GM21528 (cell line): ENCODE measurements at regions not wholly inside any gene's neighbourhood (a gene's known extent, or its start where the extent isn't known, plus 50 kb on each side); places are given as distances from the start of the nearest gene placed in this dataset.
"Not testable (repeated sequence)": the region's sequence is repeated elsewhere in the genome, so short reads cannot be mapped to it uniquely, and the experiment has no call there.

ENCODE experiments used
- ATAC-seq: cut with Tn5 transposase; IDR thresholded peaks from one replicate; pipeline ENCODE4 v1.9.1; 2021; ENCODE audit warnings: mild to moderate bottlenecking, moderate library complexity; ENCODE audit not compliant: unreplicated experiment, low FRiP score

DNA sequence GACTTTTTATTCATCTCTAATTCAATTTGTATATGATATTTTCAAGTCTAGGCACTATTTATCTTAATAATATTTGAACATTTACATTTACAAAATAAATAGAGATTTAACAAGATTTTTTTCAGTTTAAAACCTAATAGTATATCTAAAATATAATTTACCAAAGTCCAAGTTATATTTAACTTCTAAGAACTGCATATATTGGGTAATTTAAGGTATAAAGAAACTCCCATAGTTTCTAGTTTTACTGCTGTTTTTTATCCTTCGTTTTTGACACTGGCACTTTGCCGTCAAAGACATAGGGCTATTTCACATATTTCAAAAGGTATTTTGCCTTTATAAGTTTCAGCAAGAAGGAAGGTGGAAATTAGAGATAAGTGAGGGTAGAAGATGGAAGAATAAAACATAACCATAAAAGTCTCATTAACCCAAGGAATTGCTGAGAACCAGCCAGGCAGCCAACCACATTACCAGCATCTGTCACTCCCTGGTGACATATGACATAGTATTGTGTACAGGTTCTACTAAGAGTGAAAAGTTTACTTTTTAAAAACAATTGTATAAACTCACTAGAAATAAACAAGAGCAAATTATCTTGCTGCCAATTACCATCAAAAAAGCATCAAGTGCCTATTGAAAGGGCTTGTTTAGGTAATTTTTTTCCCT lies 251.5 kb downstream of the NSUN3 start:
- ATAC-seq = no peak

DNA sequence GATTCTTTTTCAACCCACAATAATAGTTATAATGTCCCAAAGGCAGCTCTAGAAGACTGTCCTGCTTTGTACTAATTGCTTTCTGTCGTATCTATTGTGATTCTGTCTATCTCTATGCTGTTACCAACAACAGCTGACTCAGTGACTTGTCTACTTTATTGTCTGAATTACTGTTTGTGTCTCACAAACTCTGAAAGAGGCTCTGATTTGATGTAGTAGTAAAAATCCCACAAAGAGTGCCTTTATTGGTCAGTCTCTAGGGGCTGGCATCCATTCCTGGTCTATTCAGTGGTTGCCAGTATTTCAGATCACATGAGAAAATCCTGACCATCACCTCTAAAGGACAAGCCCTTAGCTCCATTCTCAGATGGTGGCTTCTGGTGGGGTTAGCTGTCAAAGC lies 254.2 kb downstream of the NSUN3 start:
- no peak for ATAC-seq

GRCh38 chr3:94323596-94323995 lies 260.7 kb downstream of the NSUN3 start:
- ATAC-seq = no peak

- ATAC-seq = no peak
These were observed 269.0 kb downstream of the NSUN3 start for GRCh38 chr3:94331831-94332230.

DNA sequence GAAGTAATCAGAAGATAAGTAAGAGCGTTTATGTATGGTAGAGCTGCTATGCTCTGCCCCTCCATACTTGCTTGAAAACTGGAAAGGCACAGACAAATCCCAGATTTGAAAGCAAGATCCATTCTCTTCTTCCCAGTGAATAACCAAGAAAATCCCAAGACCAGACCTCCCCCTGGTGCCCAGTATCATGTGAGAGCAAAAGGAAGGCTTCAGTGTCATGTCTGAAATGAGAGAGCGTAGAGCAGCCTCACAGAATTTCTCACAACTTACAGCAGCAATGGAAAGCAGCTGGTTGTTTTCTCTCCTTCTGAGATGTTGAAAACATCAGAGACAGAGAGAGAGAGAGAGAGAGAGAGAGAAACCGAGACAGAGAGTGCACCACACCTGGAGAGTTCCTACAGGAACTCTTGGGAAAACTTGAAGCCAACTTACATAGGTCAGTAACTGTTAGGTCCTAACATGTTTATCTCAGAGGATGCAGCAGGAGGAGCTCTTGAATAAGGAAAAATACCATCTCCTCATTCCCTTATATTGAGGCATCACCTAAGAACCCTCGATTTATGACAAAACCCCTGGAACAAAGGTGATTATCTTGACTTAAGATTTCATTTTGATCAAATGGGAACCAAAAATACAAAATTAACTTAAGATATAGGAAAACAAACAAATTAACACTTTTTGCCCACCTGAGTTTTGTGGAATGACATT lies 273.3 kb downstream of the NSUN3 start:
- ATAC-seq = no peak

- ATAC-seq = no peak
These were observed 282.2 kb downstream of the NSUN3 start for GRCh38 chr3:94345101-94345500.

DNA sequence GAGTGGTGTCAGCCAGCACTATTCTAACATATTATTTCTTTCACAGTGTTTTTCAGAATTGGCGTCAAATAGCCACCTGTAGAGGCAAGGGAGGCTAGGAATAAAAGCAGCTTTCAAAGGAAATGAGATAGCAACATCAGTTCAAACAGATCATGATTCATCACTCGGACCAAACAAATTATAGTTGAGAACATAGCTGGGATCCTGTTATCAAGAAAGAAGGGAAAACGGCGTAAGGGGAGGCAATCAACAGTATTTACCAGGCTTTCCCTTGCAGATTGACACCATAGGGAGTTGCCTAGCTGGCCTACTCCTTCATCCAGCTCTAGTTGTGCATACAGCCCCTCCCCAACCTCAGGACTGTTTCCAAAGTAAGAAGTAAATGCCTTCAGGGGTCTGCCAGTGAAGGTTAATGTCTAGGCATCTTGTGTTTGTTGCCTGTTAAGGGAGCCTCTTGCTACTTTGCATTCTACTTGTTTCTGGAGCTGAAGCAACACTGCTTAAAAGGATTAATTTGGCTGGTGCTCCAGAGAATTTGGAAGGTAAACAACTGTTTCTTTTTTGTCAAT lies 286.5 kb downstream of the NSUN3 start:
- ATAC-seq = no peak

- no peak for ATAC-seq
These were observed 293.7 kb downstream of the NSUN3 start for GRCh38 chr3:94356581-94356980.

DNA sequence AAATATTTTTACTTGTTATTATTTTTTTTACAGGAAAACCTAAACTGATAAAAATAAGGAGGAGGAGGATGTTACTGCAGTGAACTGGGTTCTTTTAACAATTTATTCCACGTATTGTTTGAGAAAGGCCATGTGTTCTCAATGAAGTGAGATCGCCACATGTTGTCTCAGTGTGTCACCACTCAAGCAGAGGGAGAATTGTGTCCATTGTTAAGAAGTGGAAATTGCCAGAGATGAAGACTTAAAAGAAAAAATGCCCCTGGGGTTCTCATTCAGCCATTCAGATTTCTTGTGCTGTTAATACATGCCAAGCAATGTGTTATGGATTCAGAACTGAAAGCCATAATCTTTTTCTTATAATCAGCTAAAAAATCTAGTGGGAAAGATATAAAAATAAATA lies 297.1 kb downstream of the NSUN3 start:
- no peak for ATAC-seq

DNA sequence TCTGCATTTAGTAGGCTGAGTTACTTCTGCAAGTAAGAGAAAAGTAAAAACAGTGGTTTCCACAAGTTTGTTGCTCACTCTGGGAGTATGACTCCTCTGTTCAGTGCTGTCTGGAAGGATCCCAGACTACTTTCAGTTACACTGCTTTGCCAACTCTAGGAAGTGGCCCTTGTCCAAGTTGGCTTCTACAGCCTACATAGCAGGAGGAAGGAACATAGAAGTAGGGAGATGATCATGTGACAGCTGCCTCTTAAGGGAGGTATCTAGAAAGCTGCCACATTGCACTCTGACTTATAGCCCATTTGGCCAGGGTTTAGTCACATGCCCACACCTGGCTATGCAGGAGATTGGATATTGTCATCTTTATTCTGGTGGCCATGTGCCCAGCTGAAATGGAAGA lies 298.1 kb downstream of the NSUN3 start:
- ATAC-seq = no peak

DNA sequence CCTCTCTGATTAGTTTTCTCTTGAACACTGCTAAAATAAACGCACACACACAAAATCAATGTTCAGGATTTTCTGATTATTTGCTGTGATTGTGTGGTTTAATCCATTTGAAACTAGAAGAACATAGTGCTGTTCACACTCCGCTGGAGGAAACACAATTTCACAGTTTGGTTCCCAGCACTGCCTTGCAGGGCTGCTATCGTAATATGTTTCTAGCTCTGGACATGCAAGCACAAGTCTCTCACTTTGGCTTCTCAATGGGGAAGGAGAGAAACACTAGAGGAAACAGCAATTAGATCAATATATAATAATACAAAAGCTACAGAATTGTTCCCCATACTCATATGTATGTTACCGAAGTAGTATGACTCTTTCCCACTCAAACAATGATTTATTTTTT lies 299.5 kb downstream of the NSUN3 start:
- ATAC-seq = no peak

GRCh38 chr3:94365006-94365405 lies 302.1 kb downstream of the NSUN3 start:
- ATAC-seq = no peak

DNA sequence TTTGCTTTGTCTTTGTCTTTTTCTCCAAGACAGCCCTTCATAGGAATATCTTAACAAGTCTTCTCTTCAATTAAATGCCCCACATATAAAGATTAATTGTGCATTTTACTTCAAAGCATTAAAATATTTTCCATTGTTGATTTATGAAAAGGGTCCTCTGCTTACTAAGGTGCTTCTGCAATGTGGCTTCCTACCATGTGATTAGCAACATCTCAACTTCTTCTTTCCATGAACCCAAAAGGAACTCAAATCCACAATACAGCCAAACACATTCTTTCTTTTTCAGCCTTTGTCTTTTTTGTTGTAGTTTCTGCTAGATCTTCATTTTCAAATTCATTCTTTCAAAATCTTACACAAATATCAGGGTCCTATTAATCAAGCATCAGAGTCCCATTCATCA lies 309.2 kb downstream of the NSUN3 start:
- no peak for ATAC-seq

- no peak for ATAC-seq
These were observed 310.6 kb downstream of the NSUN3 start for GRCh38 chr3:94373456-94373855.

- no peak for ATAC-seq
These were observed 311.7 kb downstream of the NSUN3 start for GRCh38 chr3:94374439-94375161.

DNA sequence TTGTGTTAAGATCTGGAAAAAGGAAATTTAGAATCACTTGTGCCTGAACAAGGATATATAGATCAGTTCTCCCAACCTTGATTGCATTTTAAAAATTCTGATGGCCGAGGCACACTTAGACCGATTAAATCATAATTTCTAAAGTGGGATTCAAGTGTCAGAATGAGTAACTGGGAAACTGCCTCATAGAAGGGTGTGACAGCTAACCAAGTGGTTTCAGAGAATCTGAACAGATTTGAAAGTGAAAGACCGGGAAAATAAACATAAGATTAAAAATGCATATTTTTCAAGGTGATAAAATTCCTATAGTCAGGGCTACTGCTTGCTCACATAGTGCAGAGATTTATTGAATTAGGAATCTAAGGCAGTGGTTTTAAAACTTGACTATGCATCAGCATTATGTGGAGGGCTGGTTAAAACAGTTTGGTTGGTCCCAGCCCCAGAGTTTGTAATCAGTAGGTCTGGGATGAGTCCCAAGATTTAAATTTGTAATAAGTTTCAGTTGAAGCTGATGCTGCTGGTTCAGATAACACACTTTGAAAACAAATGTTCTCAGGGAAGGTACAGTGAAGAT lies 314.3 kb downstream of the NSUN3 start:
- not testable (repeated sequence) for ATAC-seq

DNA sequence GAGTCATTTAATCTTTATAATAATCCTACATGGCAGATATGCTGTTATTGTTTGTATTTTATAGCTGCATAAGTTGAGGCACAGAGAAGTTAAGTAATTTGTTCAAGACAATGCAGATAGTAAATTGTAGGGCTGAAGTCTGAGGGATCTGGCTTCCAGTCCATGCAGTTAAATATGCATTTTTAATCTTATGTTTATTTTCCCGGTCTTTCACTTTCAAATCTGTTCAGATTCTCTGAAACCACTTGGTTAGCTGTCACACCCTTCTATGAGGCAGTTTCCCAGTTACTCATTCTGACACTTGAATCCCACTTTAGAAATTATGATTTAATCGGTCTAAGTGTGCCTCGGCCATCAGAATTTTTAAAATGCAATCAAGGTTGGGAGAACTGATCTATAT lies 315.0 kb downstream of the NSUN3 start:
- ATAC-seq = not testable (repeated sequence)

DNA sequence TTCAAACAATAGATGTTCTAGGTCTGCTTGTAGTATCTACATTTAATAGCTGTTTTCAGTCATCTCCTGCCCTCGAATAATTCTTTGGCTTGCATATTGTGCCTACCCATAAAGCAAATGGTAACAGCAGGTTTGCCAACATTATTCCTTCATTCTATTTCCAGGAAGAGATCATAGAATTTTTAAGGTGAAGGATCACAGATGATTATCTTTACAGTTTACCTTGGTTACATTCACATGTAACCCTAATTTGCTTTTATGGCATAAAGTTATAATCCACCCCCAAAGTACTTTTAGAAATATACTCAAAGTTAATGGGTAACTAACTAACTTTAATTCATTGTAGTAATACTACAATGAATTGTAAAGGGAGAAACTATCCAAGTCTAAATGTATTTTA lies 315.5 kb downstream of the NSUN3 start:
- no peak for ATAC-seq

- no peak for ATAC-seq
These were observed 316.4 kb downstream of the NSUN3 start for GRCh38 chr3:94379264-94379663.

DNA sequence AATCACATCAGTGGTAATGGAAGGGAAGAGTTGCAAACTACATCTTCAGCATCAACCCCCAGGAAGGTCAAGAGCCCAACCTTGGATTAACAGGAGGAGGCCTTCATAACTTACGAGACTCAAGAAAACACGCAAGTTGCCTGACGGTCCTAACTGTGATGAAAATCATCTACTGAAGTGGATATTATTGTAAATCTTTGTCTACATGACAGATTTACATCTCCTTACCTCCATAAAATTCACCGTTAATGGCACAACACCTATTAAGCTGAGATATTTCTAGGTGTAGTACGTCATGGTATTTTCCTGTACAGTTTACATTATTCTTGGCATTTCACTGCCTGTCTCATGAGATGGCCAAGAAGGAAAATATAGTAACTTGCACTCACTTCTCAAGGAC lies 332.0 kb downstream of the NSUN3 start:
- ATAC-seq = no peak

GRCh38 chr3:94395851-94396250 lies 333.0 kb downstream of the NSUN3 start:
- no peak for ATAC-seq
